B cell (primary cell): ENCODE measurements at regions not wholly inside any gene's neighbourhood (a gene's known extent, or its start where the extent isn't known, plus 50 kb on each side); places are given as distances from the start of the nearest gene placed in this dataset.

Experiments
- ATAC-seq: fragments of 200-7000 bp; cut with Tn5 transposase; one replicate; pipeline ENCODE4 v1.10.0; 2021; ENCODE audit warnings: low read depth, mild to moderate bottlenecking, moderate number of reproducible peaks, moderate library complexity
- CTCF ChIA-PET: fragments of 350-600 bp; sonication (Branson Sonifier 250); formaldehyde crosslinking; loops from one replicate; lab custom pipeline; 2021; ENCODE audit warnings: antibody characterized with exemption, inconsistent platforms; lab: Charles Lee
- POLR2A ChIA-PET: fragments of 350-600 bp; sonication (Branson Sonifier 250); formaldehyde crosslinking; loops from one replicate; lab custom pipeline; 2021; ENCODE audit warnings: antibody characterized with exemption; lab: Charles Lee
- DNase-seq: peaks from one replicate; pipeline ENCODE4 v3.0.0; 2013
- H2AFZ ChIP-seq: 2 replicates; pipeline ENCODE4 v1.6.1; 2012; ENCODE audit warnings: mild to moderate bottlenecking, low read depth, low read length; ENCODE audit not compliant: insufficient read depth, poor library complexity, severe bottlenecking
- H3K27ac ChIP-seq, 2 donors: 1 replicate in 1 of 2; 2 replicates in 1 of 2; pipeline ENCODE4 v1.5.1; 2012 to 2013; ENCODE audit warnings: low read length in 2 of 2, mild to moderate bottlenecking in 2 of 2, moderate library complexity in 1 of 2
- H3K27me3 ChIP-seq, 4 experiments: fragments of 200-600 bp in 1 of 4; sonication (generic) in 1 of 4; replicated peaks in 1 of 4; 1 replicate in 2 of 4; 2 replicates in 2 of 4; pipeline versions ENCODE4 v1.6.1 to v1.7.0; 2013 to 2016; ENCODE audit warnings: low read length in 3 of 4, mild to moderate bottlenecking in 2 of 4, mixed read lengths in 1 of 4, moderate library complexity in 1 of 4; ENCODE audit not compliant: insufficient read depth in 4 of 4, control insufficient read depth in 3 of 4; ENCODE audit errors: control extremely low read depth in 1 of 4
- H3K36me3 ChIP-seq, 2 experiments: replicated peaks in 1 of 2; 1 replicate in 1 of 2; 2 replicates in 1 of 2; pipeline versions ENCODE4 v1.6.1 to v1.7.1; 2013; ENCODE audit warnings: low read length in 1 of 2; ENCODE audit not compliant: insufficient read depth in 2 of 2, control insufficient read depth in 1 of 2; ENCODE audit errors: control extremely low read depth in 1 of 2, extremely low read depth in 1 of 2
- H3K4me1 ChIP-seq, 2 donors: fragments of 200-600 bp in 1 of 2; sonication (generic) in 1 of 2; 1 replicate in 1 of 2; 2 replicates in 1 of 2; pipeline versions ENCODE4 v1.5.1 to v1.6.1; 2013 to 2017; ENCODE audit warnings: low read length in 2 of 2; ENCODE audit not compliant: control insufficient read depth in 2 of 2, insufficient read depth in 2 of 2
- H3K4me2 ChIP-seq: replicated peaks from 2 replicates; pipeline ENCODE3; 2012; ENCODE audit warnings: mild to moderate bottlenecking, low read depth, low read length; ENCODE audit not compliant: poor library complexity, severe bottlenecking
- H3K4me3 ChIP-seq, 5 experiments: fragments of 200-600 bp in 1 of 5; sonication (generic) in 1 of 5; 1 replicate in 3 of 5; 2 replicates in 2 of 5; pipeline versions ENCODE4 v1.5.1 to v1.7.0; 2011 to 2016; ENCODE audit warnings: low read length in 4 of 5, mild to moderate bottlenecking in 4 of 5, low read depth in 2 of 5, control low read depth in 1 of 5, moderate library complexity in 1 of 5; ENCODE audit not compliant: insufficient read depth in 1 of 5; ENCODE audit errors: control extremely low read depth in 1 of 5, extremely low read depth in 1 of 5
- H3K79me2 ChIP-seq: fragments of 200-600 bp; sonication (generic); one replicate; pipeline ENCODE4 v1.6.0; 2016; ENCODE audit warnings: low read length; ENCODE audit not compliant: control insufficient read depth, insufficient read depth
- H3K9ac ChIP-seq: fragments of 200-600 bp; sonication (generic); 2 replicates; pipeline ENCODE4 v1.6.1; 2017; ENCODE audit warnings: mild to moderate bottlenecking, low read length, moderate library complexity
- H3K9me3 ChIP-seq, 3 donors: one replicate each; pipeline versions ENCODE4 v1.6.1 to v1.7.1; 2013; ENCODE audit warnings: low read length in 2 of 3; ENCODE audit not compliant: control insufficient read depth in 2 of 3, insufficient read depth in 1 of 3; ENCODE audit errors: control extremely low read depth in 1 of 3
- H4K20me1 ChIP-seq: 2 replicates; pipeline ENCODE4 v1.6.0; 2012; ENCODE audit warnings: mild to moderate bottlenecking, low read length; ENCODE audit not compliant: insufficient read depth, control insufficient read depth, poor library complexity, severe bottlenecking
- H3K27ac Mint-ChIP-seq: one replicate; pipeline ENCODE4 v1.8.0; 2021; ENCODE audit warnings: mixed read lengths
- H3K27me3 Mint-ChIP-seq: one replicate; pipeline ENCODE4 v1.8.0; 2021; ENCODE audit warnings: mixed read lengths
- H3K4me1 Mint-ChIP-seq: one replicate; pipeline ENCODE4 v1.8.0; 2021; ENCODE audit warnings: mixed read lengths
- H3K4me3 Mint-ChIP-seq: one replicate; pipeline ENCODE4 v1.8.0; 2021; ENCODE audit warnings: mixed read lengths
- H3K9me3 Mint-ChIP-seq: one replicate; pipeline ENCODE4 v1.8.0; 2022; ENCODE audit warnings: mixed read lengths; ENCODE audit not compliant: insufficient read depth
- CTCF ChIP-seq: fragments of 200-600 bp; IDR thresholded peaks from one replicate; pipeline ENCODE4 v1.8.0; 2022; ENCODE audit warnings: antibody characterized with exemption, mild to moderate bottlenecking
- EZH2 ChIP-seq: IDR thresholded peaks from 2 replicates; pipeline ENCODE4 v1.6.1; 2012; ENCODE audit warnings: borderline replicate concordance, low read depth, mild to moderate bottlenecking, moderate library complexity, low read length; ENCODE audit not compliant: insufficient read depth, poor library complexity, severe bottlenecking
- WGBS: methylation state at CpG from one replicate; pipeline ENCODE4 v1.1.5; 2013; ENCODE audit warnings: missing lambda C conversion rate; ENCODE audit not compliant: insufficient coverage; 5-methylcytosine and 5-hydroxymethylcytosine counted together
- intact Hi-C: fragments of 100-400 bp; cut with micrococcal nuclease; formaldehyde crosslinking; loops from one replicate; pipeline ENCODE4 v1.10.0; 2022

GRCh38 chr1:236343246-236343870 is 50.7 kb upstream of the EDARADD start:
- Histone ChIP-seq H3K36me3 (no peaks in the 10 kb centered on the region), H3K79me2 (no peaks in the 10 kb centered on the region), H2AFZ (no peak overlapping the region), H4K20me1 (no peaks in the 10 kb centered on the region), H3K27ac (no peak overlapping the region), H3K4me2 (no peak overlapping the region), H3K9me3 (peaks cover 0 to 5% (median 0%) of the 10 kb centered on the region in 3 donors), H3K4me1 (no peaks in the 10 kb centered on the region), H3K27me3 (no peaks in the 10 kb centered on the region), H3K4me3 (no peak overlapping the region), H3K9ac (no peak overlapping the region)
- H3K4me1 Mint-ChIP-seq, result no peaks in the 10 kb centered on the region
- peaks cover 6% of the 10 kb centered on the region for H3K27me3 Mint-ChIP-seq
- ChIA-PET POLR2A (no interaction called here), CTCF (interaction anchor here (2.1 kb wide), 1 partner anchor 234 kb away, joined by 5 read pairs; no protein-coding TSS in a partner anchor)
- no peak overlapping the region for H3K27ac Mint-ChIP-seq
- no peak for TF ChIP-seq EZH2
- no peak for TF ChIP-seq CTCF
- no peak for DNase-seq
- WGBS, result 53% methylated on average over 4 of the region's 4 CpGs
- intact Hi-C loops, result no loop called here
- H3K4me3 Mint-ChIP-seq, result no peak overlapping the region
- ATAC-seq, result no peak
- no peaks in the 10 kb centered on the region for H3K9me3 Mint-ChIP-seq

GRCh38 chr1:236342403-236343245 is 51.5 kb upstream of the EDARADD start:
- ChIA-PET POLR2A (no interaction called here), CTCF (no interaction called here)
- no peaks in the 10 kb centered on the region for H4K20me1 ChIP-seq
- H3K27me3 Mint-ChIP-seq, result peaks cover 10% of the 10 kb centered on the region
- ATAC-seq (no peak), DNase-seq (no peak)
- no peak overlapping the region for H3K27ac ChIP-seq
- no peaks in the 10 kb centered on the region for H3K9me3 Mint-ChIP-seq
- no peaks in the 10 kb centered on the region for H3K79me2 ChIP-seq
- H3K4me3 ChIP-seq, result no peak overlapping the region
- no peaks in the 10 kb centered on the region for H3K27me3 ChIP-seq
- intact Hi-C loops, result no loop called here
- H3K4me1 ChIP-seq, result no peaks in the 10 kb centered on the region
- 75% methylated on average over 2 of the region's 5 CpGs for WGBS
- H3K36me3 ChIP-seq, result no peaks in the 10 kb centered on the region
- no peak overlapping the region for H2AFZ ChIP-seq
- H3K9me3 ChIP-seq, result no peaks in the 10 kb centered on the region
- H3K9ac ChIP-seq, result no peak overlapping the region
- H3K27ac Mint-ChIP-seq, result no peak overlapping the region
- H3K4me3 Mint-ChIP-seq, result no peak overlapping the region
- TF ChIP-seq EZH2, result no peak
- TF ChIP-seq CTCF, result no peak
- H3K4me1 Mint-ChIP-seq, result no peaks in the 10 kb centered on the region
- no peak overlapping the region for H3K4me2 ChIP-seq
